A673 (cell line): ENCODE measurements at regions not wholly inside any gene's neighbourhood (a gene's known extent, or its start where the extent isn't known, plus 50 kb on each side); places are given as distances from the start of the nearest gene placed in this dataset.

Experiments used
- BruUV-seq: library from RNA; stranded (reverse); fragments of 400-500 nt; replicated peaks from 2 replicates; lab custom pipeline; 2021; lab: Mats Ljungman, UMichigan
- CTCF ChIA-PET: fragments of 300-600 bp; sonication (Branson Sonifier 250); formaldehyde crosslinking; loops from one replicate; lab custom pipeline; 2022; ENCODE audit warnings: antibody characterized with exemption; lab: Charles Lee
- POLR2A ChIA-PET: fragments of 300-600 bp; sonication (Branson Sonifier 250); formaldehyde crosslinking; loops from one replicate; lab custom pipeline; 2022; ENCODE audit warnings: antibody characterized with exemption; ENCODE audit not compliant: low non-redundant PET; lab: Charles Lee
- DNase-seq: peaks from one replicate; pipeline ENCODE4 v3.0.0-alpha.2; 2015; ENCODE audit warnings: low spot score
- H3K27ac ChIP-seq: fragments of 200-600 bp; sonication (generic); 2 replicates; pipeline ENCODE4 v1.5.1; 2016; ENCODE audit warnings: mixed run types, low read depth, mild to moderate bottlenecking, mixed read lengths, antibody characterized with exemption, low read length; ENCODE audit not compliant: poor library complexity, severe bottlenecking
- H3K27me3 ChIP-seq: fragments of 200-600 bp; sonication (generic); replicated peaks from 2 replicates; pipeline ENCODE4 v1.6.1; 2017; ENCODE audit warnings: mixed run types, low read depth, mild to moderate bottlenecking, mixed read lengths, antibody characterized with exemption, low read length; ENCODE audit not compliant: insufficient read depth, poor library complexity
- H3K36me3 ChIP-seq: fragments of 200-600 bp; sonication (generic); 2 replicates; pipeline ENCODE4 v1.6.1; 2016; ENCODE audit warnings: mixed run types, mild to moderate bottlenecking, mixed read lengths, antibody characterized with exemption, low read length; ENCODE audit not compliant: insufficient read depth, poor library complexity, severe bottlenecking
- H3K4me1 ChIP-seq: fragments of 200-600 bp; sonication (generic); 2 replicates; pipeline ENCODE4 v1.6.1; 2017; ENCODE audit warnings: mixed run types, mild to moderate bottlenecking, mixed read lengths, antibody characterized with exemption, low read length; ENCODE audit not compliant: insufficient read depth, poor library complexity, severe bottlenecking
- H3K4me3 ChIP-seq: fragments of 200-600 bp; sonication (generic); 2 replicates; pipeline ENCODE4 v1.5.1; 2016; ENCODE audit warnings: low read depth, mixed run types, mild to moderate bottlenecking, mixed read lengths, low read length; ENCODE audit not compliant: poor library complexity, severe bottlenecking
- H3K9me3 ChIP-seq: fragments of 200-600 bp; sonication (generic); 2 replicates; pipeline ENCODE4 v1.6.1; 2016; ENCODE audit warnings: mixed run types, low read depth, mild to moderate bottlenecking, mixed read lengths, antibody characterized with exemption, low read length; ENCODE audit not compliant: poor library complexity, severe bottlenecking
- CTCF ChIP-seq: fragments of 300-800, 200-600 bp; sonication (generic); conservative IDR thresholded peaks from 2 replicates; pipeline ENCODE4 v1.5.1; 2017; ENCODE audit warnings: low read depth, mild to moderate bottlenecking, antibody characterized with exemption, low read length, moderate library complexity, mixed read lengths
- EZH2 ChIP-seq: fragments of 200-600 bp; sonication (generic); IDR thresholded peaks from 2 replicates; pipeline ENCODE4 v1.6.1; 2017; ENCODE audit warnings: borderline replicate concordance, low read depth, mild to moderate bottlenecking, mixed read lengths, antibody characterized with exemption, low read length; ENCODE audit not compliant: poor library complexity, severe bottlenecking
- intact Hi-C: fragments of 100-400 bp; cut with micrococcal nuclease; formaldehyde crosslinking; loops from one replicate; pipeline ENCODE4 v1.10.0; 2022; ENCODE audit not compliant: unreplicated experiment

GRCh38 chr15:35211240-35211902, 126.3 kb upstream of the NANOGP8 start:
- Histone ChIP-seq H3K27ac (no peak overlapping the region), H3K27me3 (no peaks in the 10 kb centered on the region), H3K4me3 (no peak overlapping the region), H3K9me3 (no peaks in the 10 kb centered on the region), H3K36me3 (no peaks in the 10 kb centered on the region), H3K4me1 (no peaks in the 10 kb centered on the region)
- intact Hi-C loops, result no loop called here
- no TSS peak for BruUV-seq
- no peak for DNase-seq
- POLR2A ChIA-PET, result interaction anchor here (0.5 kb wide), 1 partner anchor 28 kb away, joined by 4 read pairs; no protein-coding TSS in a partner anchor
- CTCF ChIA-PET, result no interaction called here
- TF ChIP-seq EZH2 (no peak), CTCF (no peak)

GRCh38 chr15:35210370-35210769, 125.3 kb upstream of the NANOGP8 start:
- Histone ChIP-seq H3K4me1 (no peaks in the 10 kb centered on the region), H3K4me3 (no peak overlapping the region), H3K27me3 (no peaks in the 10 kb centered on the region), H3K9me3 (no peaks in the 10 kb centered on the region), H3K27ac (no peak overlapping the region), H3K36me3 (no peaks in the 10 kb centered on the region)
- no TSS peak for BruUV-seq
- CTCF ChIA-PET, result no interaction called here
- POLR2A ChIA-PET, result no interaction called here
- TF ChIP-seq CTCF (no peak), EZH2 (no peak)
- DNase-seq, result no peak
- intact Hi-C loops, result no loop called here

- ChIA-PET CTCF (no interaction called here), POLR2A (no interaction called here)
- Histone ChIP-seq H3K27me3 (no peaks in the 10 kb centered on the region), H3K4me1 (no peaks in the 10 kb centered on the region), H3K36me3 (no peaks in the 10 kb centered on the region), H3K9me3 (no peaks in the 10 kb centered on the region), H3K4me3 (no peak overlapping the region), H3K27ac (no peak overlapping the region)
- intact Hi-C loops, result no loop called here
- BruUV-seq, result no TSS peak
- no peak for TF ChIP-seq CTCF
- TF ChIP-seq EZH2, result no peak
- no peak for DNase-seq
Observed at GRCh38 chr15:35209838-35210237, 124.7 kb upstream of the NANOGP8 start.
